ENCODE measurements at regions not wholly inside any gene's neighbourhood (a gene's known extent, or its start where the extent isn't known, plus 50 kb on each side); places are given as distances from the start of the nearest gene placed in this dataset.

- FAIRE-seq (no peak), DNase-seq (ENCODE audit: low read depth, low spot score) (no peak)
- no peaks in the 10 kb centered on the region for H3K79me2 ChIP-seq (ENCODE audit: control insufficient read depth, insufficient read depth, low read length)
- no peak overlapping the region for H3K9ac ChIP-seq (replicated peaks; ENCODE audit: extremely low read depth, insufficient read depth, low read length)
- H2AFZ ChIP-seq (ENCODE audit: low read depth, low read length), result no peak overlapping the region
- ChIA-PET POLR2A (no interaction called here), CTCF (no interaction called here)
- intact Hi-C loops (cut with micrococcal nuclease), result no loop called here
- no TSS peak for BruUV-seq (replicated peaks)
- no peaks in the 10 kb centered on the region for H3K9me3 ChIP-seq (replicated peaks; ENCODE audit: control insufficient read depth, insufficient read depth, low read length)
- H4K20me1 ChIP-seq (replicated peaks; ENCODE audit: control insufficient read depth, extremely low read depth, insufficient read depth, low read length), result no peaks in the 10 kb centered on the region
- no peak overlapping the region for H3K4me2 ChIP-seq (ENCODE audit: insufficient read depth, low read length)
- no peaks in the 10 kb centered on the region for H3K9me1 ChIP-seq (replicated peaks; ENCODE audit: control insufficient read depth, extremely low read depth, insufficient read depth, low read length)
- dilution Hi-C loops (cut with MboI; ENCODE audit: extremely low pct_ligation_motif_present, low sequenced_read_pairs), result no loop called here
- no peaks in the 10 kb centered on the region for H3K4me1 ChIP-seq (ENCODE audit: control insufficient read depth, extremely low read depth, insufficient read depth, low read length)
- no peaks in the 10 kb centered on the region for H3K36me3 ChIP-seq (ENCODE audit: control insufficient read depth in 2 of 2, extremely low read depth in 1 of 2, insufficient read depth in 2 of 2, low read length in 2 of 2)
- no peak overlapping the region for H3K27ac ChIP-seq (ENCODE audit: insufficient read depth, low read depth, low read length)
- H3K4me3 ChIP-seq (replicated peaks in 1 of 3; ENCODE audit: insufficient read depth in 1 of 3, low read depth in 1 of 3, low read length in 3 of 3), result no peak overlapping the region
- no peaks in the 10 kb centered on the region for H3K27me3 ChIP-seq (ENCODE audit: control insufficient read depth in 2 of 2, insufficient read depth in 2 of 2, low read length in 2 of 2)
- TF ChIP-seq EZH2 (IDR thresholded peaks at IDR 0.05; ENCODE audit: borderline replicate concordance, low read depth, low read length, severe bottlenecking) (no peak), FOS (IDR thresholded peaks at IDR 0.05; ENCODE audit: borderline replicate concordance, insufficient read depth, low read length) (no peak), CTCF (IDR thresholded peaks at IDR 0.05; ENCODE audit: extremely low read depth in 1 of 2, insufficient read depth in 1 of 2, low read depth in 1 of 2, low read length in 2 of 2) (no peak), GATA2 (IDR thresholded peaks at IDR 0.05; ENCODE audit: insufficient read depth, insufficient read length, low read depth, low read length) (no peak), MAX (IDR thresholded peaks at IDR 0.05; ENCODE audit: insufficient read depth, insufficient read length) (no peak), MYC (IDR thresholded peaks at IDR 0.05; ENCODE audit: low read depth, low read length) (no peak), POLR2AphosphoS5 (IDR thresholded peaks at IDR 0.05; ENCODE audit: insufficient read depth, low read depth, low read length) (no peak), POLR2A (IDR thresholded peaks at IDR 0.05; ENCODE audit: low read depth, low read length) (no peak), JUN (IDR thresholded peaks at IDR 0.05; ENCODE audit: borderline replicate concordance, insufficient read depth, insufficient read length, low read depth) (no peak)
These were observed 56.5 kb downstream of the IRX6 start for GRCh38 chr16:55380485-55380884.
